ENCODE measurements at regions not wholly inside any gene's neighbourhood (a gene's known extent, or its start where the extent isn't known, plus 50 kb on each side); places are given as distances from the start of the nearest gene placed in this dataset.

GRCh38 chr1:34280509-34280908 is 103.8 kb downstream of the C1orf94 start:
- TF ChIP-seq, protein P1, sequence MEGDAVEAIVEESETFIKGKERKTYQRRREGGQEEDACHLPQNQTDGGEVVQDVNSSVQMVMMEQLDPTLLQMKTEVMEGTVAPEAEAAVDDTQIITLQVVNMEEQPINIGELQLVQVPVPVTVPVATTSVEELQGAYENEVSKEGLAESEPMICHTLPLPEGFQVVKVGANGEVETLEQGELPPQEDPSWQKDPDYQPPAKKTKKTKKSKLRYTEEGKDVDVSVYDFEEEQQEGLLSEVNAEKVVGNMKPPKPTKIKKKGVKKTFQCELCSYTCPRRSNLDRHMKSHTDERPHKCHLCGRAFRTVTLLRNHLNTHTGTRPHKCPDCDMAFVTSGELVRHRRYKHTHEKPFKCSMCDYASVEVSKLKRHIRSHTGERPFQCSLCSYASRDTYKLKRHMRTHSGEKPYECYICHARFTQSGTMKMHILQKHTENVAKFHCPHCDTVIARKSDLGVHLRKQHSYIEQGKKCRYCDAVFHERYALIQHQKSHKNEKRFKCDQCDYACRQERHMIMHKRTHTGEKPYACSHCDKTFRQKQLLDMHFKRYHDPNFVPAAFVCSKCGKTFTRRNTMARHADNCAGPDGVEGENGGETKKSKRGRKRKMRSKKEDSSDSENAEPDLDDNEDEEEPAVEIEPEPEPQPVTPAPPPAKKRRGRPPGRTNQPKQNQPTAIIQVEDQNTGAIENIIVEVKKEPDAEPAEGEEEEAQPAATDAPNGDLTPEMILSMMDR (conservative IDR thresholded peaks at IDR 0.05 in 1 of 2, IDR thresholded peaks at IDR 0.05 in 1 of 2; ENCODE audit: low read depth in 1 of 2, low read length in 2 of 2), result no peak
- no peak for TF ChIP-seq EZH2 (IDR thresholded peaks at IDR 0.05; ENCODE audit: low read length, missing control alignments)
